ENCODE measurements at regions not wholly inside any gene's neighbourhood (a gene's known extent, or its start where the extent isn't known, plus 50 kb on each side); places are given as distances from the start of the nearest gene placed in this dataset.
A peak's percentile ranks its signal among the peaks of the same experiment; 100 is the strongest.

DNA sequence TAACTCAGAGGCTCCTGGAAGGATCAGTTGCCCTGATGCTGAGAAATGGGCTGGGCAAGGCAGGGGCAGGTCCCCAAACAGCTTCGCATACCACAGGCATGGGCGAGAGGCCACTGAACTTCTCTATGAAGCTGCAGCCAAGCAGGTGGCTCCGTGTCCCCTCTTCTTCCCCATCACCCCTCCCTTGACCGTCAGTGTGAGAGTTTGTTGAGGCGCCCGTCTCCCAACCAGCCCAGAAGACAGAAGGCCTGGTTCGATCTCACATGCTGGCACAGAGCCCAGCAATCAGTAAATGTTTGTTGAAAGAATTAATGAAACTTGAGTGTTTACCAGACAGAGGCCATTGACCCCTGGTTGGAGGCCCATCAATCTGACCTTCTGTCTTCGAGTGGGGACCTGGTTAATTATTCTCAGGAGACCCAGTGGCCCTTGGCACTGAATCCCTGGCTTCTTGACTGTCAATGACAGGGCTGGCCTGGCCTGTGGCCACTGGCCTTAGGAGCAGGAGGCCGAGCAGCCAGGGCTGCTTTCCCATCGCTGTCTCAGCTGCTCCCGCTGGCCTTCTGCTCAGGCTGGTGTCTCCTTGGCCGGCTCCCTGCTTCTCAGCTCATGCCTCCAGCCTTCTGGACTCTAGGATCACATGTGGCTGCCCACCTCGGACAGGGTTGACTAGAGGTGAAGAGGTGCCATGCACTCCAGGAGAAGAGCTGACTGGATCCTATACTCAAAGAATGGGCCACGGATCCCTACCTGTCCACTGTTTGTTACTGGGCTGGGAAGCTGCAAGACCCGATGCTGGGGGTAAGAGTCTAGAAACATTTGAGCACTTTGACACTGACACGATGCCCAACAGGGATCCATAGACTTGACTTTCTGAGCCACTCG lies 113.4 kb downstream of the ASB7 start:
- no peak for TF ChIP-seq EP300 (IDR thresholded peaks at IDR 0.05)
- Histone ChIP-seq H3K27me3 (no peaks in the 10 kb centered on the region), H3K9me3 (no peaks in the 10 kb centered on the region), H3K36me3 (no peaks in the 10 kb centered on the region), H3K4me3 (no peak overlapping the region), H3K4me1 (peaks cover 0 to 9% (median 0%) of the 10 kb centered on the region in 4 donors), H3K27ac (no peak overlapping the region)
- DNase-seq (ENCODE audit: low spot score in 2 of 2): no peak
- WGBS, 2 donors: 70 to 71% methylated on average over 17 of the region's 17 CpGs

DNA sequence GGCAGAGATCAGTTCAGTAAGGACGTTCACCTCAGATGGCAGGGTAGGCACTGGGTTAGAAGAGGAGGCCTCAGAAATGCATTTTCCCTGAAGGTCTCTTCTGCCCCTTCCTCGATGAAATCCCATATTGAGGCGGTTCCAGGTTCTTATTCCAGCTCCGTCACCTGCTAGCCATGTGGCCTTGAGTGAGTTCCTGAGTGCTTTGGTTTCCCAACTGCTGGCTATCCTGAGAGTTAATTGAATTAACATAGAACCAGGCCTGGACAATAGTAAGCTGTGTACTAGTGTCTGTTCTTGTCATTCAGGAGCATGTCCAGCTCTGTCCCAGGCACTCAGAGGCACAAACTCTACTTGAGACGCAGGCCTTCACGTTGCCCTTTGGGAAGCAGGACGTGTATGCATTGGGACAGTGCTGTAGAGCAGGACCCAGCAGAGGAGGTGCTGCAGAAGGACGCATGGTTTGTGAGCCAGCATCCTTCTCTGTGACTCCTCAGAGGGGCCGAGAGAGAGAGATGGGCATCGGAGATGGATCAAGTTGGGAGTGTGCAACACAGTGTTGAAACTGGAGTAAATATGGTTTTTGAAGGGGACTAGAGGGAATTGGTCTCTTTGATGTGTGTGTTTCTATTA lies 114.2 kb downstream of the ASB7 start:
- no peaks in the 10 kb centered on the region for H3K36me3 ChIP-seq
- no peak for DNase-seq (ENCODE audit: low spot score in 2 of 2)
- peaks cover 0 to 16% (median 2%) of the 10 kb centered on the region in 4 donors for H3K4me1 ChIP-seq
- no peak overlapping the region for H3K4me3 ChIP-seq
- no peak overlapping the region for H3K27ac ChIP-seq
- H3K9me3 ChIP-seq: no peaks in the 10 kb centered on the region
- no peaks in the 10 kb centered on the region for H3K27me3 ChIP-seq
- TF ChIP-seq EP300 (IDR thresholded peaks at IDR 0.05) (no peak), POLR2A (IDR thresholded peaks at IDR 0.05) (no peak)
- TF ChIP-seq, protein P1, sequence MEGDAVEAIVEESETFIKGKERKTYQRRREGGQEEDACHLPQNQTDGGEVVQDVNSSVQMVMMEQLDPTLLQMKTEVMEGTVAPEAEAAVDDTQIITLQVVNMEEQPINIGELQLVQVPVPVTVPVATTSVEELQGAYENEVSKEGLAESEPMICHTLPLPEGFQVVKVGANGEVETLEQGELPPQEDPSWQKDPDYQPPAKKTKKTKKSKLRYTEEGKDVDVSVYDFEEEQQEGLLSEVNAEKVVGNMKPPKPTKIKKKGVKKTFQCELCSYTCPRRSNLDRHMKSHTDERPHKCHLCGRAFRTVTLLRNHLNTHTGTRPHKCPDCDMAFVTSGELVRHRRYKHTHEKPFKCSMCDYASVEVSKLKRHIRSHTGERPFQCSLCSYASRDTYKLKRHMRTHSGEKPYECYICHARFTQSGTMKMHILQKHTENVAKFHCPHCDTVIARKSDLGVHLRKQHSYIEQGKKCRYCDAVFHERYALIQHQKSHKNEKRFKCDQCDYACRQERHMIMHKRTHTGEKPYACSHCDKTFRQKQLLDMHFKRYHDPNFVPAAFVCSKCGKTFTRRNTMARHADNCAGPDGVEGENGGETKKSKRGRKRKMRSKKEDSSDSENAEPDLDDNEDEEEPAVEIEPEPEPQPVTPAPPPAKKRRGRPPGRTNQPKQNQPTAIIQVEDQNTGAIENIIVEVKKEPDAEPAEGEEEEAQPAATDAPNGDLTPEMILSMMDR (IDR thresholded peaks at IDR 0.05): no peak
- 94% methylated on average over 10 of the region's 10 CpGs for WGBS, 2 donors

DNA sequence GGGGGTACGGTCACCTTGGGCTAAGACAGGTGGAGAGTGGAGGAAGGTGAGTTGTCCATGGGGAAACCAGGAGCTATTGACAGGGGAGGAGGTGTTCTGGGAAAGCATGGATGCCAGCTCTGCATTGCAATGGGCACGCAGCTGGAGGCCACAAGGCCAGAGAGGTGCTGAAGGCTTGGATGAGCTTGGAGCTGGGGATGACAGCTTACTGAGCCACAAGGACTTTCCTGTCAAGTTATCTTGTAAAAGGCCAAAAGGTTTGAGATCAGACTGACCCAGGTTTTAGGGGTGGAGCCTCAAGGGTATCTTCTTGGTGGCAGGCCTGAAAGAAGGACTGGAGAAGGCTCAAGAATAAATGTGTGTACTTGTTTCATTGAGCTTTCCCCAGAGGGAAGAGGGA lies 115.2 kb downstream of the ASB7 start:
- H3K27me3 ChIP-seq: no peaks in the 10 kb centered on the region
- H3K9me3 ChIP-seq: no peaks in the 10 kb centered on the region
- H3K4me1 ChIP-seq: peaks cover 0 to 18% (median 6%) of the 10 kb centered on the region in 4 donors
- TF ChIP-seq EP300 (IDR thresholded peaks at IDR 0.05) (no peak), POLR2A (IDR thresholded peaks at IDR 0.05) (no peak)
- TF ChIP-seq, protein P1 (IDR thresholded peaks at IDR 0.05): no peak
- WGBS, 2 donors: 90 to 93% methylated on average over 2 of the region's 2 CpGs
- H3K4me3 ChIP-seq: no peak overlapping the region
- no peaks in the 10 kb centered on the region for H3K36me3 ChIP-seq
- DNase-seq (ENCODE audit: low spot score in 2 of 2): no peak
- no peak overlapping the region for H3K27ac ChIP-seq

DNA sequence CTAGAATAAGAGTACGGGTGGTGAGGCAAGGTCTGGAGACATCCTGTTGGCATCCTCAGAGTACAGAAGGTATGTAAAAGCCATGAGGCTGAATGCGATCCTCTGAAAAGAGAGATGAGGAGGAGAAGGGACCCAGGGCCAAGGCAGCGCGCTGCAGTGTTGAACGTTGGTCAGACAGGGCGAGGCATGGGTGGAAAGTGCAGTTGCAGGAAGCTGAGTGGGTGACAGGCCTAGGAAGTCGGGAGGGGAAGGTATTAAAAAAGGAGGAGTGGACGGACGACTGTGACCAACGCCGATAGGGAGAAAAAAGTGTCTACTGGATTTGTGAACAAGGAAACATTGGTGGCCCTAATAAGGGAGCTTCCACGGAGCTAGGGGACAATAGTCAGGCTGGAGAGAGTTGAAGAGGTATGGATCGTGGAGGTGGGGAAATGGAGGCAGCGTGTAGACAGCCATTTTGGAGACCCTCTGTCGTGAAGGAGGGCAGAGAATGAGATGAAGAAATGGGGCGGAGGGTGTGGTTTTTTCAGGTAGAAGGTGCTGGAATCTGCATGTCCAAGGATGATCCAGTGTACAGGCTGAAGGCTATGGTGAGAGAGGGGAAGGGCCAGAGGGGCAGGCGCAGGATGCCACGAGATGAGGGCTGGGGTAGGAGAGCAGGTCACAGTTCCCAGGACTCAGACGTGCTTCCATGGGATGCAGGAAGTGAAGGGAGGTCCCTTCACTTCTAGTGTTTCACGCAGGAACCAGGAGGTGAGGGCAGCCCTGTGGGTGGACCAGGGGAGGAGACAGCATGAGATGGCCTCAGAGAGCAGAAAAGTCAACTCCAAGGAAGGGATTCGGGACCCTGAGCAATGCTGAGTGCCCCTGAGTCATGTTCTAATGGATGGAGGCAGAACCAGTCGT lies 115.9 kb downstream of the ASB7 start:
- Histone ChIP-seq H3K36me3 (no peaks in the 10 kb centered on the region), H3K27me3 (no peaks in the 10 kb centered on the region), H3K27ac (no peak overlapping the region), H3K4me1 (peaks cover 0 to 22% (median 8%) of the 10 kb centered on the region in 4 donors), H3K9me3 (no peaks in the 10 kb centered on the region), H3K4me3 (no peak overlapping the region)
- no peak for TF ChIP-seq POLR2A (IDR thresholded peaks at IDR 0.05)
- TF ChIP-seq EP300 (IDR thresholded peaks at IDR 0.05): no peak
- TF ChIP-seq, protein P1 (IDR thresholded peaks at IDR 0.05): no peak
- DNase-seq (ENCODE audit: low spot score in 2 of 2): peak in 1 of 2 donors; percentile 3
- 86 to 89% methylated on average over 22 of the region's 22 CpGs for WGBS, 2 donors

DNA sequence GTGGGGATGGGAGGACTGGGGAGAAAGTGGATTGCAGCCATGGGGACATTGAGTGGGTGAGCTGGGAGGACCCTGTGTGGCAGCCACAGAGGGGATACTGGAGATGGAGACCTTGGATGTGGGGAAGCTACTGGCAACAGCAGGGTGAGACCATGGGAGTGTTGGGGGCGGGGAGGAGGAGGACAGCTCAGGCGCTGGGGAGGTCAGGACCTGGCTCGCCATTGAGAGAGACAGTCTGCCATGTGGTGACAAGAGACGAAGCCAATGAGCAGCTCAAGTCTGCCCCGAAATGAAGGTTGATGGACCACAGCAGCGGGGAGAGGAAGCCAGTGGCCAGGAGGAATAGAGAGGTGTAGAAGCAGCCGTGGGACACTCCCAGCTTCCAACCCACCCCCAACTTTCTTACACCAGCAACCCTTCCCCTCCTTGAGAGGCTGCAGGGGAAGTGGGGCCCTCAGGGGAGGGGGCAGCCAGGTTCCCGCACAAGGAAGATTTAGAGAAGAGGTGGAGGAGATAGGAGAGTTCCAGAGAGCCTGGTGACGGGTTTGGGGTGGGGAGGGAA lies 118.1 kb downstream of the ASB7 start:
- Histone ChIP-seq H3K36me3 (no peaks in the 10 kb centered on the region), H3K4me3 (no peak overlapping the region), H3K9me3 (no peaks in the 10 kb centered on the region), H3K27ac (peak overlapping the region in 2 of 4 donors; percentile 70 to 88), H3K4me1 (peaks cover 0 to 22% (median 8%) of the 10 kb centered on the region in 4 donors), H3K27me3 (no peaks in the 10 kb centered on the region)
- no peak for TF ChIP-seq EP300 (IDR thresholded peaks at IDR 0.05)
- TF ChIP-seq, protein P1 (IDR thresholded peaks at IDR 0.05): no peak
- TF ChIP-seq POLR2A (IDR thresholded peaks at IDR 0.05): no peak
- peak in 1 of 2 donors; percentile 3 for DNase-seq (ENCODE audit: low spot score in 2 of 2)
- WGBS, 2 donors: 73 to 74% methylated on average over 9 of the region's 9 CpGs
